ENCODE measurements at regions not wholly inside any gene's neighbourhood (a gene's known extent, or its start where the extent isn't known, plus 50 kb on each side); places are given as distances from the start of the nearest gene placed in this dataset.
"Not testable (repeated sequence)": the region's sequence is repeated elsewhere in the genome, so short reads cannot be mapped to it uniquely, and the experiment has no call there.

- DNase-seq = no peak
Measured at GRCh38 chr21:35481005-35481404, 431.9 kb upstream of the RUNX1 start.

- DNase-seq = no peak
Measured at GRCh38 chr21:35479529-35479928, 430.4 kb upstream of the RUNX1 start.

- DNase-seq = no peak
Measured at GRCh38 chr21:35479065-35479448, 430.0 kb upstream of the RUNX1 start.

- DNase-seq = no peak
Measured at GRCh38 chr21:35478161-35479064, 429.3 kb upstream of the RUNX1 start.

GRCh38 chr21:35477622-35478021 is 428.5 kb upstream of the RUNX1 start:
- DNase-seq = no peak

- DNase-seq = no peak
Measured at GRCh38 chr21:35476621-35477395, 427.7 kb upstream of the RUNX1 start.

GRCh38 chr21:35475762-35476161 is 426.7 kb upstream of the RUNX1 start:
- no peak for DNase-seq

GRCh38 chr21:35475009-35475408 is 425.9 kb upstream of the RUNX1 start:
- DNase-seq = no peak

- no peak for DNase-seq
Measured at GRCh38 chr21:35473496-35473895, 424.4 kb upstream of the RUNX1 start.

- no peak for DNase-seq
Measured at GRCh38 chr21:35470522-35470921, 421.4 kb upstream of the RUNX1 start.

GRCh38 chr21:35469498-35469897 is 420.4 kb upstream of the RUNX1 start:
- DNase-seq = no peak

GRCh38 chr21:35468991-35469390 is 419.9 kb upstream of the RUNX1 start:
- no peak for DNase-seq

- no peak for DNase-seq
Measured at GRCh38 chr21:35467566-35467965, 418.5 kb upstream of the RUNX1 start.

- not testable (repeated sequence) for DNase-seq
Measured at GRCh38 chr21:35466681-35467080, 417.6 kb upstream of the RUNX1 start.

GRCh38 chr21:35465741-35466140 is 416.6 kb upstream of the RUNX1 start:
- no peak for DNase-seq

- DNase-seq = no peak
Measured at GRCh38 chr21:35461700-35462099, 412.6 kb upstream of the RUNX1 start.

- no peak for DNase-seq
Measured at GRCh38 chr21:35460441-35460840, 411.3 kb upstream of the RUNX1 start.

- DNase-seq = no peak
Measured at GRCh38 chr21:35458405-35458804, 409.3 kb upstream of the RUNX1 start.

- no peak for DNase-seq
Measured at GRCh38 chr21:35457097-35457804, 408.1 kb upstream of the RUNX1 start.

GRCh38 chr21:35451276-35451675 is 402.2 kb upstream of the RUNX1 start:
- DNase-seq = no peak

- no peak for DNase-seq
Measured at GRCh38 chr21:35450830-35451229, 401.7 kb upstream of the RUNX1 start.

GRCh38 chr21:35449846-35450245 is 400.7 kb upstream of the RUNX1 start:
- no peak for DNase-seq

- DNase-seq = no peak
Measured at GRCh38 chr21:35448876-35449599, 399.9 kb upstream of the RUNX1 start.
